GM18867 (cell line): ENCODE measurements at regions not wholly inside any gene's neighbourhood (a gene's known extent, or its start where the extent isn't known, plus 50 kb on each side); places are given as distances from the start of the nearest gene placed in this dataset.
"Not testable (repeated sequence)": the region's sequence is repeated elsewhere in the genome, so short reads cannot be mapped to it uniquely, and the experiment has no call there.

Experiments
- ATAC-seq: cut with Tn5 transposase; IDR thresholded peaks from one replicate; pipeline ENCODE4 v1.9.1; 2021; ENCODE audit warnings: mild to moderate bottlenecking, moderate library complexity; ENCODE audit not compliant: unreplicated experiment

DNA sequence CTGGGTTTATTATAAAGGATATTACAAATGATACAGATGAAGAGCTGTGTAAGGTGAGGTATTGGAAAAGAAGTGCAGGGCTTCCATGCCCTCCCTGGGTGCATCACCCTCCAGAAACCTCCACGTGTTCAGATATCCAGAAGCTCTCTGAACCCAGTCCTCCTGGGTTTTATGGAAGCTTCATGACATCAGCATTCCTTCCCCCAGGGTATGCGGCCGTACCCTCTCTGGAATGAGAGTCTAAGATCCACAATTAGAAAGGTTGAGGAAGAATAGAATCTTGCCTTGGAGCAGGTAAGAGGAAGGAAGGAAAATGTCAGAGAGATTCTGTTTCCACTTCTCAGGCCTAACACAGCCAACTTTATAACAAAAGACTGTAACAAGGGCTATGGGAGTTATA, 208.2 kb upstream of the DCC start:
- ATAC-seq, result no peak

DNA sequence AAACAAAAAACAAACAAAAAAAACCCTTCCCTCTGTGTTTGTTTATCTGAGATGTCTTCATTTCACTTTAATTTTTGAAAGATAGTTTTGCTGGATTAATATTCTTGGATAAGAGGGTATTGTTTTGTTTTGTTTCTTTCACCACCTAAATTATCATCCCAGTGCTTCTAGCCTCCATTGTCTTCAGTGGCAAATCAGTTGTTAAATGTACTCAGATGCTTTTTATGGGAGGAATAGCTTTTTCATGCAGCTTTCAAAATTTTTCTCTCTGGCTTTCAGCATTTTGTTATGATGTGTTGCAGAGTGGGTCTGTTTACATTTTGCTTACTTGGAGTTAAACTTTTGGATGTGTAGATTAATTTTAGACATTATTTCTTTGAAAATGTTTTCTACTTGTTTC, 203.5 kb upstream of the DCC start:
- ATAC-seq, result no peak

DNA sequence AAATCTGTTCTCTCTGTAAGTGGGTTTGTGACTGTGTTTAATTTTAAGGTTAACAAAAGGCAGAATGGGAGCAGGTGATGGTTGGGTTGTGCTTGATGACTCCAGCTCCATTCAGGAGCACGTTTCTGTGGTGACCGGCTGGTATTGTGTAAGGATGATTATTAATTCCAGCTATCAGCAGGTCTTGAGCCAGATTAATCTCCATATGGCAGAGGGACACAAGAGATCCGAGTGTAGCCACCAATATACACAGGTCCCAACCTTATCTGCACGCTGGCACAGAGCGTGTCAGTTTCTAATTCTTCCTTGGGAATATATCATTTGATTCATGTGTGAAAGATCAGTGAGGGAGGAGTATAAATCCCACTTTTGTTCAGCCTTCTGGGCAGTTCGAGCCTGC, 199.0 kb upstream of the DCC start:
- no peak for ATAC-seq

DNA sequence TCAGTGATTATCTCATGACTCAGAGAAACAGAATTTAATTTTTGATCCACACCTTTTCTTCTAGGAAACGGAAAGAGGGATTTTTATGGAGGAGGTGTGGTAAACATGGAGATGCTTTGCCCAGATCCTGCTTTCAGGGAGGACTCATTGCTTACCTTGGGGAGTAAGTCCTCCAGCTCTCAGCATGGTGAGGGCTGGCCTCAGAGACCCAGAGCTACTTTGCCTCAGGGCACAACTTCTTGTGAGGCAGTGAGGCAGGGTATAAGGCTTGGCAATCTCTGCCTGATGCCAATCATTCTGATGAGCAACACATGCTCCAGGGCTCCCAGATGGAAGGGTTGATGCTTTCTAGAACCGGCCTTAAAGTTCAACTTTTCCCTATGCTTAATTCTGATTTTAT, 189.9 kb upstream of the DCC start:
- ATAC-seq, result no peak

DNA sequence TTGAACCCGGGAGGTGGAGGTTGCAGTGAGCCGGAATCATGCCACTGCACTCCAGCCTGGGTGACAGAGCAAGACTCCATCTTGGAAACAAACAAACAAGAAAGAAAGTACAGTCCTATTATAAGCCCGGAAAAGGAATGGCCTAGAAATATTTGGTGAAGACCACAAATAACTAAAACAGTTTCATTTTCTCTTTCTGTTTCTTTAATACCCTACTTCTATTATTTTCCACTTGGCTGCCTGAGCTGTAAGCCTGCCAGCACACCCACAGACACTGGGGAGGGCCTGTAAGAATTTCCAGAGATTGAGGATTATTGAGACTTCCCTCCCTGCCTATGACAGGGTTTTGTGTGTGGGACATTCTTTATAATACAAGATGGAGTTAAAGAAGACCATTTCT, 188.0 kb upstream of the DCC start:
- peak; percentile 85 for ATAC-seq

DNA sequence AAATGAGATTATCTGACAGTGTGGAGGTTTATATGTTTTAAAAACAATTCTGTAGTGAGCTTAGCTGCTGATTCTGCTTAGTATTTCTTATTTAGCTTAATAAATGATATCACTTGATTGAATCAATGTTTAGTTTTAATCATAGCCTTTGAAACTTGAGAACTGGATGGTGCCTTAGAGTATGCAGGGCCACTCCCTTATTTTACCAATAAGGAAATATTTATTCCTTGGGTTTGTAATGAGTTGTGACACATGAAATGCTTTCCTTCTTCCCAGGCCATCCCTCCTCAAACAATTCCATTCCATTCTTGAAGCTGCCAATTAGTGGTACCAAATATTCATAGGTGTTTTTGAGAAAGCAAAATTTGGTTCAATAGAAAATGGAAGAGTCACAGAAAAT, 183.8 kb upstream of the DCC start:
- ATAC-seq, result no peak

DNA sequence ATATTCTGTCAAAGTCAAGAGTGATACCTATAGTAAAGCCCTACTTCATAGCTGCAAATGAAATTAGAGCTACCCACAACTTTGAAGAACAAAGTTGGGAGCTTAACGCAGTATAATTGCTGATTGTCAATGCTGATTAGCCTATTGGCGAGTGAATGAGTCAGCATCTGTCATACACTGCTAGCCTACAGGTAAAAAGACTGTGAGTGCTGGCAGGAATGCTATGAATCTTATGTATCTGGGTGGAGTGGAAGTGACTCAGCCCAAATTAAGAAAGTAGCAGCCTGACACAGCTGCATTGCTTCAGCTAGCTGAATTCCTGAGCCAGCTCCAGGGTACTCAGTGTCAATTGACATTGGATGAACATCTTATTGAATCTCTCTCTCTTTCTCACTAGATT, 179.4 kb upstream of the DCC start:
- no peak for ATAC-seq

DNA sequence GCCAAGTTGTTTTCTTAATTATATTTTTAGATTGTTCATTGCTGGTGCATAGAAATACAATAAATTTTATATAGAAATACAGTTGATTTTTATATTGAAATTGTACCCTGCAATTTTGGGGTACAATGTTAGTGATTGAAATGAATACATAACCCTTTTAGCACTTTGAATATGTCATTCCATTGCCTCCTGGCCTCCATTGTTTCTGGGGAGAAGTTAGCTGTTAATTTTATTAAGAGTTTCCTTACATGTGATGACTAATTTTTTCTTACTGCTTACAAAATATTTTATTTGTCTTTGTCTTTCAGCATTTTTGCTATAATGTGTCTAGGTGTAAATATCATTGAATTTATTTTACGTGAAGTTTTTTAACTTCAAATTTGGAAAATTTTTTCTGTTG, 176.5 kb upstream of the DCC start:
- no peak for ATAC-seq

DNA sequence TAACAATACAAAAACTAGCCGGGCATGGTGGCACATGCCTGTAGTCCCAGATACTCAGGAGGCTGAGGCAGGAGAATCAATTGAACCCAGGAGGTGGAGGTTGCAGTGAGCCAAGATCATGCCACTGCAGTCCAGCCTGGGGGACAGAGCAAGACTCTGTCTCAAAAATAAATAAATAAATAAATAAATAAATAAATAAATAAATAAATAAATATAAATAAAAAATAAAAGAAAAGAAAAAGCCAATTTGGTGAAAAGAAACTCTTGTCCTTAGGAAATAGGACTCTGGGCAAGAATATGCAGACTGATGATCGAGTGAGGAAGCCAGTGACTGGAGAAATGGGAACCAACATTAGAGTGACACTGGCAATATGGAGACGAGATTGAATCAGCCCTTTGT, 171.9 kb upstream of the DCC start:
- ATAC-seq, result not testable (repeated sequence)

DNA sequence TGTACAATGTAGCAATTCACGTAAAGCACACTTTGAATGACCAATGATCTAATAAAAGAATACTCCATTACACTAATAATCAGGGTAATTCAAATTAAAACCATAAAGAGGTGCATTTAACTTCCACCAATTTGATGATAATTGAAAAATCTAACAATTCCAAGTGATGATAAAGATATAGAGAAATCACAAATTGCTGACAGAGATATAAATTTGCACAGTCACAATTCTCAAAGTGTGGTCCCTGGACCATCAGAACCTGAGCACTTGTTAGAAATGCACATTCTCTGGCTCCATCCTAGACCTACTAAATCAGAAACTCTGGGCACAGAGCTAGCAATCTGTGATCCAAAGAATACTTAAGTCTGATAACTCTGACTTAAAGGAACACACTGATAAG, 165.8 kb upstream of the DCC start:
- no peak for ATAC-seq

DNA sequence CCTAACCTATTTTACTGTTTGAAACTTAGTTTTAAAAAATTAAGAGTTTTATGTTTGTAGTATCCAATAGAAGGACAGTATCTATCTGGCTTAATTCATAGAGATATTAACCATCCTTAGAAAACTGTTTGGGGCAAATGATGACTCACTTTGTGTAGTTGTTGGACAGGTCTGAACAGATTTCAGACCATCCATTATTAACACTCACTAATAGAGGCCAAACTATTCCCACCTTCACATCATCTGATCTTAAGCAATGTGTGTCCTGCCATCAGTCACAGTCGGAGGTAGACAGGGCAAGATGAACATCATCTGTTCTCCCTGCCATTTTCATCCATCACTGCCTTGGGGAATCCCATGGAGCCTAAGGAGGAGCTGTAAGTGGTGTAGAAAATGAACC, 164.6 kb upstream of the DCC start:
- ATAC-seq, result no peak

DNA sequence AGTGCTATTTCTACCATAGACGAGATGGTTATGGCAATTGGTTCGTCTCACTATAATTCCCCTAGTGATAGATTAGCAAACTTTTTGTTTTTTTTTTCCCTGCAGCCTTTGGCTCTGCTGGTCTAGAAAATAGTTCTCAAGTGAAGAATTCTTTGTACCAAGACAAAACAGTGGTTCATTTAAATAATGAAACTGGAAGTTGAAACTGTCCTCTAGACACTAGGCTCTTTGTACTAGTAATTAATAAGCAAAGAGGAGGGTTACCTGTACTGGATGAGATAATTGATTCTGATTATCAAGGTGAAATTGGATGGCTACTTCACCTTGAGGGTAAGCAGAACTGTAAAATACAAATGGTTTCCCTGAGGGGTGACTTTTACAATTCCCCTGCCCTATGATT, 156.9 kb upstream of the DCC start:
- peak; percentile 95 for ATAC-seq

DNA sequence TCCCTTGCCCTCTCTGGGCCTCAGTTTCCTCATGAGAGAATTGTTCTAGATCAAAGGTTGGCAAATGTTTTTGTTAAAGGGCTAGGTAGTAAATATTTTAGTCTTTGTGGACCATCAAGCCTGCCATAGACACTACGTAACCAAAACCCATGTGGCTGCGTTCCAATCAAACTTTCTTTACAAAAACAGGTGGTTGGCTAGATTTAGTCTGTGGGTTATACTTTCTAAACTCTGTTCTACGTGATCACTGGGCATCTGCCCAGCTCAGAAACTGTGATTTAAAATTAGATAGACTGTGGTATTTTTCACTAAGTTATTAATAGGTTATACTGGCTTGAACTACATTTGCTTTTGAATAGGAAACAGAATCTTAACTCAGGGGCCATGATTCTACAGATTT, 149.8 kb upstream of the DCC start:
- peak; percentile 47 for ATAC-seq

DNA sequence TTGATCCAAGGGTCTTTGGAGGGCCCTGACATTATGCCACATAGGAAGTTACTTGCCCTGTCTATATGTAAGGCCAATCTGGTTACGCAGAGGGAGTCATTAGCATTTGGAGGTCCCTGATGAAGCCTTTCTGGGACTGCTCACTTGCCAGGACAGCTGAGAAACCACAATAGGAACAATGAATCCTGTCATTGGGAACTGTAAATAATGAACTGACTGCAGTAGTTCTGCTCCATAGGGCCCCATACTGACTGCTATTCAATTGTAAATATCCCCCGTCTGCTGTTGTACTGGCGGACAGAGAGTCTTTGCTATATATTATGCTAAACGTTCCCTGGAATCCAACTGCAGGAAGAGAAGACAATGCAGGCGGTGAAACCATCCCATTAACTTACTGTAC, 149.4 kb upstream of the DCC start:
- peak; percentile 6 for ATAC-seq

DNA sequence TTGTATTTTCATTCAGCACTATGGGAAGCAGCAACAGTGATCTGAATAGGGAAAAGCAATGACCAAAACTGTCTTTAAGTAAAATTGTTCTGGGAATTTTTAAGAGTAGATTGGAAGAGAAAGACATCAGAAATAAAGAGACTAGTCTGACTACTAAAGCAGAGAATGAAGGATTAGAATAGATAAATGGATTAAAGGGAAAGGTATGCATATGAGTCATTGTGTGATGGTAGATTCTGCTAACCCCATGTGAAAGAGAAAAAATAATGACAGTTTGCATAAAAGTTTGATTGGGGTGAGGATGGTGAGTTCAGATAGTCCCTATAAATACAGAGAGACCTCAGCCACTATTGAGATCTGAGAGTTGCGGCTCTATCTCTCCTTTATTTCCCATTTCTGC, 139.6 kb upstream of the DCC start:
- no peak for ATAC-seq

DNA sequence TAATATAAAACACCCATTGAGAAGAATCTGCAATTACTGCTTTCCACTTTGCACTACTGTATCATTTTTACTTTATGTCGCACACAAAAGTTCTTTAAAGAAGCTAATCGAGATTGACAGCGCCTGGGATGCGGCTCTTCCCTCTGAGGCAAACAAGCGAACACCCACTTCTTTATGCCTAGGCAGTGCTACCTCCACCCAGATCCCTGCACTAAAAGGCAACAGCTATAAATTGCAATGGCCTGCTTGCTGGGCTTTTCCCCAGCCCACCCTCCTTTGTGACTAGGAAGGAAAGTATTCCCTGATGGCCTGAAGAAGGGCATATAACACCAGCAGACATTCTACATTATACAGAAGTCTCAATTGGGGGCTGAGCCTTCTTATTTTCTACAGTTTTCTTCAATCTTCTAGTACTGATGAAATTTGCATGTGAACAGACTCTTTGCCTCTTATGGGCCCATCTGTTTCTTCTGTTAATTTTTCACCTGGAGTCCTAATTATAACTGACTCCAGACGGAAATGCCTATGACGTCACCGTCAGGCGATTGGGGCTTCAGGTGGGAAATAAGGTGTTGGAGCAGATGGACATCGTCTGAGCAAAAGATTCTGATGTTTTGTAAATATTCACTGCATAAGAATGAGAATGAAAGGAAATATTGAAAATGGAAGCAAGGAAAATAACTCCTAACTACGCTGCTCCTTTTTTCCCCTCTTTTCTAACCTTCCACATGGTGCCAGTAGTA, 138.9 kb upstream of the DCC start:
- ATAC-seq, result no peak

DNA sequence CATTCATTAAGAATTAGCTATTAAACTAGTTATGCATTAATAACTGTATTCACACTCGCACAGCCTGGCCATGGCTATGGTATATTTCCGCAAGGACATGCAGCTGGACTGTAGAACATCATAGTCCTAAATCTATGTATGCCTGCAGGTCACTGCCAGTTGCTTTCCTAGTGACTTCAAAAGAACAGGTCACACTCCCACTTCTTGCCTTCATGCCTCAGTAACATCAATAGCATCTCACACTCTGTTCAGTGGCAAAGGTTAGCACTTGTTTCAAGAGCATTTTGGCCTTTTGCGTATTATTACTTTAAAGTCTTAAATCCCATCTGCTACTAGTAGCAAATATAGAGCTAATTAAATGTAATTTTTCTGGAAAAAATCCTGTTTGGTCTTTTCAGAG, 131.4 kb upstream of the DCC start:
- ATAC-seq, result no peak

DNA sequence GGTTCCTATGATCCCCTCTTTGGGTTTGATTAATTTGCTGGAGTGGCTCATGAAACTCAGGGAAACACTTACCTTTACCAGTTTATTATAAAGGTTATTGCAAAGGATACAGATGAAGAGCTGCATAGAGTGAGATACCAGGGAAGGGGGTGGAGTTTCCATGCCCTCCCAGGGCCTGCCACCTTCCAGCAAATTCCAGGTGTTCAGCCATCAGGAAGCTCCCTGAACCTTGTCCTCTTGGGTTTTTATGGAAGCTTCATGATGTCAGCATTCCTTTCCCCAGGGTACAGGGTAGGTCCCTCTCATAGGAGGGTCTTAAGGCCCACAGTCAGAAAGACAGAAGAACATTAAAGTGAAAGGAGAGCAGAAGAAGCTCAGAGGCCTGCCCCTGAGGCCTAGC, 123.9 kb upstream of the DCC start:
- ATAC-seq, result no peak

DNA sequence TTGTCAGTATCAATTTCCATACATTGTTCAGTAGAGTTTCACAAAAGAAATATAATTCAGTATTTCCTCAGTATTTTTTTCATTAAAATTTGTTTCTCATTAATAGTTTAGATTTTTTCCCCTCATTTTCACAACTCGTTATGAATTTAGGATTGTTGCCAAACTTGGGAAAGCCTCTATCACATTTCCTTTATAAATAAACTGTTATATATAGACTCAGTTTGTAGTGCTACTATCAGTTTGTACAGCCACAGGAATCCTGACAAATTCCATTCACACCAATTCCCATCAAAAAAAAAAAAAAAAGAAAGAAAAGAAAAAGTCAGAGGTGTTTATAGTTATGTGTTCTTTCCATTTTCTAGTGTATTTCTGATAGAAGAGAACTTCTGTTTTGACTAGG, 123.3 kb upstream of the DCC start:
- no peak for ATAC-seq

DNA sequence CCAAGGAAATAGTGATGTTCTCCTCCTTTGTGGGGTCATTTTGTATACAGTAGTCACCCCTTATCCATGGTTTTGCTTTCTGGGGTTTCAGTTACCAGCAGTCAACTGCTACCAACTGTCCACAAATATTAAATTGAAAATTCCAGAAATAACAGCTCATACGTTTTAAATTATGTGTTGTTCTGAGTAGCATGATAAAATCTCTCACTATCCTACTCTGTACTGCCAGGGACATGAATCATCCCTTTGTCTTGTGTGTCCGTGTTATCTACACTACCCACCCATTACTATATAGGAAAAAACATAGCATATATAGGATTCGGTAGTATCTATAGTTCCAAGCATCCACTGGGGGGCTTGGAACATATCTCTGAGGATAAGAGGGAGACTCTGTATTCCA, 120.9 kb upstream of the DCC start:
- no peak for ATAC-seq

DNA sequence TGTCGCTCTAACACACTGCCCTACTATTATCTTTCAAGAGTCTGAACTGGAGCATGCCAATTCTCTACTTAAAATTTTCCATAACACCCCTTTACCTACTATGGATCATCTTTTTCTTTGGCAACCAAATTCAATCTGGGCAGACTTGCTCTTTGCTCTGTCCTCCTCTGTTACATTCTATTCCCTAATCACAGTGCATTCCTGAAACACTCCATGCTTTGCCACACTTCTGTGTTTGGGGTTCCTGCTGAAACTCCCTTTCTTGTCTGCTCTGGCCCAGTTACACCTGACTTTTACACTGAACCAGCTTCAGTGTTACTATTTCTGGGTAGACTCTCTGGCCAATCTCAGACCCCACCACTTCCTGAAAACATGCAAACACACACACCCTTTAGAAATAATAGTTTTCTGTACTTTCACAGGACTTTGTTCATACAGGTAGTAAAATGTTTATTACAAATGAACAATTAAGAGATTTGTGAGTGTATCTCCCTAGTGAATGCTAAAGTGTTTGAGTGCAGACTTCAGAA, 119.9 kb upstream of the DCC start:
- no peak for ATAC-seq

DNA sequence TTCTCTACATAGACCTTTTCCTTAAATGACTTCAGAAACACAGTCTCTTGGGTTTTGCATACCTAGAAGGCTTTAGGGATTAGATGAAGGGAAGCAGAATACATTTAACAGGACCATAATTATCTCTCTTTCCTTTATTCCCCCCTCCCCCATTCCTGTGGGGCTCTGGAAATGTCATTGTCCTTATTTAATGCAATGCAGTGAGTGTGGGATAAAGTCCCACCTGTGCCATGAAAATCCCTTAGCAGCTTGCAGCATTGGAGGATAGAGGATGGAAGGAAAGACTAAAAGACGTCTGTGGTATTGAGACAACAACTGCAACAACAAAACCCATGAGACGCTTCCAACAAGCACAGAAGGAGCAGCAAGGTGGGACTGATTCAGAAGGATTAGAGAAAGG, 117.8 kb upstream of the DCC start:
- ATAC-seq, result no peak

DNA sequence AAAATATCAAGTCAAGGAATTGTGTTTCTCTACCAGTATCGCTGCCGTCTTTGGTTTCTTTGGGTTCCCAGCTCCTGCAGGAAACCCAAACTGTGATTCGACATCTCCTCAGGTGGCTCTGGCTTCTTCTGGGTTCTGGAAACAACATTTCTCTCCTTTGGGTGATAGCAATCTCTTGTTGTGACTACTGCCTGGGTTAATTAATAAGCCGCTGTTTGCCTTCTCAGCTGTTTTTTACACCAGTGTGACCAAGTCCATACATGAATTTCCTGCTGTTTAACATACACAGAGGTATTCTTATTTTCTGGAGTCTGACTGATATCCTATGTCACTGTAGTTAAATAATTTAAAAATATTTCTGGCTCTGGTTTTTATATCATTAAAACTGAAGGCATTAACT, 112.5 kb upstream of the DCC start:
- no peak for ATAC-seq
